Thoracic aorta (tissue), 2 donors: ENCODE measurements at regions not wholly inside any gene's neighbourhood (a gene's known extent, or its start where the extent isn't known, plus 50 kb on each side); places are given as distances from the start of the nearest gene placed in this dataset.

Experiments used
- ATAC-seq: fragments of 150-250 bp; one replicate; pipeline ENCODE4 v1.8.0; 2017; ENCODE audit warnings: low read depth; ENCODE audit not compliant: insufficient number of reproducible peaks, low FRiP score
- DNase-seq: peaks from one replicate; pipeline ENCODE4 v3.0.0-alpha.2; 2020; ENCODE audit warnings: low spot score
- H3K27ac ChIP-seq, 2 donors: fragments of 200-600 bp; sonication (generic); 1 replicate in 1 of 2; 2 replicates in 1 of 2; pipeline ENCODE4 v1.5.1; 2016; ENCODE audit warnings: mild to moderate bottlenecking in 2 of 2, moderate library complexity in 2 of 2
- H3K27me3 ChIP-seq: fragments of 200-600 bp; sonication (generic); replicated peaks from 2 replicates; pipeline ENCODE4 v1.6.0; 2016; ENCODE audit warnings: mild to moderate bottlenecking; ENCODE audit not compliant: insufficient read depth
- H3K36me3 ChIP-seq: fragments of 200-600 bp; sonication (generic); one replicate; pipeline ENCODE4 v1.5.1; 2016
- H3K4me1 ChIP-seq, 2 donors: fragments of 200-600 bp; sonication (generic); 1 replicate in 1 of 2; 2 replicates in 1 of 2; pipeline versions ENCODE4 v1.5.1 to v1.6.0; 2016; ENCODE audit warnings: low read depth in 2 of 2, mild to moderate bottlenecking in 1 of 2; ENCODE audit not compliant: control insufficient read depth in 1 of 2
- H3K4me3 ChIP-seq: fragments of 200-600 bp; sonication (generic); 2 replicates; pipeline ENCODE4 v1.5.1; 2016; ENCODE audit warnings: mild to moderate bottlenecking
- H3K9me3 ChIP-seq: fragments of 200-600 bp; sonication (generic); 2 replicates; pipeline ENCODE4 v1.5.1; 2016
- TF ChIP-seq, protein P1 (sequence below): fragments of 200-600 bp; sonication (generic); IDR thresholded peaks from one replicate; pipeline ENCODE4 v1.5.1; 2019; ENCODE audit warnings: antibody characterized with exemption

DNA sequence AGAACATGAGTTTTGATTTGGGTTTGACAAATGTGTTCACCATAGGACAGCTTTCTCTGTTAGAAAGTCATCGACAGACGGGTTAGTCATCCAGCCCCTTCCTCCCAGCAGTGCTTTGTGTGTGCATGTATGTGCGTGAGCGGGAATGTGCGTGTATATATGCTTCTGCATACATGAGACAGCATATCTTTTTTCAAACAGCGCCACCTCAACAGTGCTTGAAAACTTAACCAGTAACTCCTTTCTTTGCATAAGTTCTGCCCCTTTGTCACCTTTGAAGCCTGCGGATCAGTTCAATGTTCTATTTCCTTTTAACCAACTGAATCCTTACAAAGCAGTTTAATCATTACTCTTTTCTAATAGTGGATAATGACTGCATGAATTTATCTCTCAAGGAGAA is 351.4 kb downstream of the LPIN1 start:
- Histone ChIP-seq H3K27me3 (no peaks in the 10 kb centered on the region), H3K36me3 (no peaks in the 10 kb centered on the region), H3K4me3 (no peak overlapping the region), H3K9me3 (no peaks in the 10 kb centered on the region), H3K27ac (no peak overlapping the region), H3K4me1 (no peaks in the 10 kb centered on the region)
- DNase-seq (no peak), ATAC-seq (no peak)
- TF ChIP-seq, protein P1, sequence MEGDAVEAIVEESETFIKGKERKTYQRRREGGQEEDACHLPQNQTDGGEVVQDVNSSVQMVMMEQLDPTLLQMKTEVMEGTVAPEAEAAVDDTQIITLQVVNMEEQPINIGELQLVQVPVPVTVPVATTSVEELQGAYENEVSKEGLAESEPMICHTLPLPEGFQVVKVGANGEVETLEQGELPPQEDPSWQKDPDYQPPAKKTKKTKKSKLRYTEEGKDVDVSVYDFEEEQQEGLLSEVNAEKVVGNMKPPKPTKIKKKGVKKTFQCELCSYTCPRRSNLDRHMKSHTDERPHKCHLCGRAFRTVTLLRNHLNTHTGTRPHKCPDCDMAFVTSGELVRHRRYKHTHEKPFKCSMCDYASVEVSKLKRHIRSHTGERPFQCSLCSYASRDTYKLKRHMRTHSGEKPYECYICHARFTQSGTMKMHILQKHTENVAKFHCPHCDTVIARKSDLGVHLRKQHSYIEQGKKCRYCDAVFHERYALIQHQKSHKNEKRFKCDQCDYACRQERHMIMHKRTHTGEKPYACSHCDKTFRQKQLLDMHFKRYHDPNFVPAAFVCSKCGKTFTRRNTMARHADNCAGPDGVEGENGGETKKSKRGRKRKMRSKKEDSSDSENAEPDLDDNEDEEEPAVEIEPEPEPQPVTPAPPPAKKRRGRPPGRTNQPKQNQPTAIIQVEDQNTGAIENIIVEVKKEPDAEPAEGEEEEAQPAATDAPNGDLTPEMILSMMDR: no peak

DNA sequence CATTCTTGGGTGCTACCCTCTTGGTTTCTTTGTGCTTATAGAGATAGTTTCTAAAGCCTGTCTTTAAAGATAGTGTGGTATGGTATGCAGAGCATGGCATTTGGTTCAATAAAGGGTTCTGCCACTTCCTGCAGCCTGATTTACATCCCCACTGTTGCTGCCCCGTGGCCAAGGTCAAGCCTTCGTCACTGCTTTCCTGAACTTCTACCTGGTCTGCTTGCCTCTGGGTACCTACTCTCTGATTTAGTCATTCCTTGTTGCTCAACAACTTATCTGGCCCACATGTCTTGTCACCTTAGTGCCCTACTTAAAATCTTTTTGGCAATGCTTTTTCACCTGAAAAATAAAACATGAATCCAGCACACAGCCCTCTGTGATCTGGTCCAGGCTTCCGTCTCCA is 352.9 kb downstream of the LPIN1 start:
- H3K27me3 ChIP-seq: no peaks in the 10 kb centered on the region
- ATAC-seq (no peak), DNase-seq (no peak)
- no peak overlapping the region for H3K4me3 ChIP-seq
- no peaks in the 10 kb centered on the region for H3K36me3 ChIP-seq
- no peak overlapping the region for H3K27ac ChIP-seq
- TF ChIP-seq, protein P1: no peak
- no peaks in the 10 kb centered on the region for H3K4me1 ChIP-seq
- H3K9me3 ChIP-seq: no peaks in the 10 kb centered on the region

DNA sequence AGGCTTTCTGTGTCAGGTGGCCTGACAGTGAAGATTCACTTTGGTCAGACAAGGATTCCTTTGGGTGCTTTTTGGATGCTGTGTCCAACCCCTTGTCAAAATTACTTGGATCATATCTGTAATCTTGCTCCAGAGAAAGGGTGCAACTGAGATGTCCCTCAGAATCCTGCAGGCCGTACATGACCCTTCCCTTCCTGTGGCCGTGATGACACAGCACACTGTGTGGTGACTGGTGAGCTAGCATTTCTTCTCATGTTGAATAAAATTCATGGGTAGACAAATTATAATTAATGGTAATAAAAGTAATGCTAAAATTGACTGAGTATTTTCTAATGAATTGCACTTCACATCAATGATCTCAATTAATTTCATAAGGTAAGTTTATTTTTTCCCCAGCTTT is 356.2 kb downstream of the LPIN1 start:
- TF ChIP-seq, protein P1: no peak
- H3K4me3 ChIP-seq: no peak overlapping the region
- no peaks in the 10 kb centered on the region for H3K36me3 ChIP-seq
- no peak for ATAC-seq
- H3K27ac ChIP-seq: no peak overlapping the region
- H3K4me1 ChIP-seq: no peaks in the 10 kb centered on the region
- DNase-seq: no peak
- H3K9me3 ChIP-seq: no peaks in the 10 kb centered on the region
- H3K27me3 ChIP-seq: no peaks in the 10 kb centered on the region

DNA sequence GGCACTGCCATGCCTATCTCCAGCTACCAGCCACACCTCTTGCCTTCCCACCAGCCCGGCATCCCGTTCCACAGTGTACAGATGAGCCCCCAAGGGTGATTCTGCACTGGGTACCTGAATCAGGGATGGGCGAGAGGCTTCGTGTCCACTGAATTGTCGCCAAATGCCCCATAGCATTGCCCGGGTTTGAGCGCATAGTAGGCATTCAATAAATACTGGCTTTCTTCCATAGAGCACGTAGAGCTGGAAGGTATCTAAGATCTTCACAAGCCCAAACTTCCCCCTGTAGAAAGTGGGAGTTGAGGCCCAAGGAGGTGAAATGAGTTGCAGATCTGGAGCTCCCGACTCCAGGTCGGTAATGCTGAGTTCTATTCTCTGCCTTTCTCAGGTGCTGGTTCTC is 358.7 kb downstream of the LPIN1 start:
- H3K27me3 ChIP-seq: no peaks in the 10 kb centered on the region

DNA sequence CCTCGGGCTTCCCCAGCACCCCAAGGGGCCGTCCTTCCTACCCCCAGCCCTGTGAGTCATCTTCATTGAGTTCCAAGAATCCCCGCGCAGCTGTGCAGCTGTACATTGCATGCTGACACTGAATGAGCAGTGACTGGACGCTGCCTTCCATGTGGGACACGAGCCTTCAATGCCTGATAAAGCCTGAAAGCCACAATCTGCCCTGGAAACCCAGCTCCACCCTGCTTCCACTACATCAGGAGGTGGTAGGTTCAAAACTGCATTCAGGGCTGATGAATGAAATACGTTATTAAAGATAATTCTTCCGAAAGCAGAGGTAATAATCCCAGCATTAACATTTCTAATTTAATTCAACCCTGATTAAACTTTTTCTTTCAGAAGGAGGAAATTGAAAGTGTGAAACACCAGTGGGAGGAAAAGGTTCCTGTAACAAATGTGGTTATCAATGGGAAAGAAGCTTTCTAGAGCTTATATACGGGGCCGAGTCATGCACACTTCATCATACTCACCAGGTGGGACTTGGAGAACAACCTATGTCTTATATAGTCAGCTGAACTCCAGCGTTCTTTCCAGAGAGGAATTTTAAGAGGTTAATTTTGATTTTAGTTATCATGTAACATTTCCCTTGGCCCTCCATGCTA is 360.1 kb downstream of the LPIN1 start:
- Histone ChIP-seq H3K27ac (no peak overlapping the region), H3K4me1 (no peaks in the 10 kb centered on the region), H3K9me3 (no peaks in the 10 kb centered on the region), H3K27me3 (no peaks in the 10 kb centered on the region), H3K4me3 (no peak overlapping the region), H3K36me3 (no peaks in the 10 kb centered on the region)
- no peak for DNase-seq
- ATAC-seq: no peak
- TF ChIP-seq, protein P1: no peak

More for the DNA sequence above, 358.7 kb downstream of the LPIN1 start:
- no peak for DNase-seq
- TF ChIP-seq, protein P1: no peak
- Histone ChIP-seq H3K4me3 (no peak overlapping the region), H3K36me3 (no peaks in the 10 kb centered on the region), H3K4me1 (no peaks in the 10 kb centered on the region), H3K27ac (no peak overlapping the region), H3K9me3 (no peaks in the 10 kb centered on the region)
- no peak for ATAC-seq
